VCaP (cell line): ENCODE measurements at regions not wholly inside any gene's neighbourhood (a gene's known extent, or its start where the extent isn't known, plus 50 kb on each side); places are given as distances from the start of the nearest gene placed in this dataset.

ENCODE experiments used
- H3K27ac ChIP-seq: fragments of 450-650 bp; 2 replicates; pipeline ENCODE4 v1.5.1; 2017
- TF ChIP-seq, protein P1 (sequence below): fragments of 450-650 bp; conservative IDR thresholded peaks from 2 replicates; pipeline ENCODE4 v1.5.1; 2017; ENCODE audit warnings: mild to moderate bottlenecking, moderate library complexity

DNA sequence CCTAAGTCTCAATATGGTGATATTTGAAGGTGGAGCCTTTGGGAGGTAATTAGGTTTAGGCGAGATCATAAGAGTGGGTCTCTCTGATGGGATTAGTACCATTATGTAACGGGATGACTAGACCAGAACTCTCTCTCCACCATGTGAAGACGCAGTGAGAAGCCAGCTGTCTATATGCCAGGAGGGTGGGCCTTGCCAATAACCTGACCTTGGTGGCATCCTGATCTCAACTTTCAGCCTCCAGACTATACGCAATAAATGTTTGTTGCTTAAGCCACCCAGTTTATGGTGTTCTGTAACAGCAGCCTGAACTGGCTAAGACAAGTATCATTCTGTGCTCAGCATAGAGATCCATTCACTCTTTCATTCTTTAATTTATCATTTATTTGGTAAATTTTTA is 167.2 kb upstream of the CDH11 start:
- TF ChIP-seq, protein P1, sequence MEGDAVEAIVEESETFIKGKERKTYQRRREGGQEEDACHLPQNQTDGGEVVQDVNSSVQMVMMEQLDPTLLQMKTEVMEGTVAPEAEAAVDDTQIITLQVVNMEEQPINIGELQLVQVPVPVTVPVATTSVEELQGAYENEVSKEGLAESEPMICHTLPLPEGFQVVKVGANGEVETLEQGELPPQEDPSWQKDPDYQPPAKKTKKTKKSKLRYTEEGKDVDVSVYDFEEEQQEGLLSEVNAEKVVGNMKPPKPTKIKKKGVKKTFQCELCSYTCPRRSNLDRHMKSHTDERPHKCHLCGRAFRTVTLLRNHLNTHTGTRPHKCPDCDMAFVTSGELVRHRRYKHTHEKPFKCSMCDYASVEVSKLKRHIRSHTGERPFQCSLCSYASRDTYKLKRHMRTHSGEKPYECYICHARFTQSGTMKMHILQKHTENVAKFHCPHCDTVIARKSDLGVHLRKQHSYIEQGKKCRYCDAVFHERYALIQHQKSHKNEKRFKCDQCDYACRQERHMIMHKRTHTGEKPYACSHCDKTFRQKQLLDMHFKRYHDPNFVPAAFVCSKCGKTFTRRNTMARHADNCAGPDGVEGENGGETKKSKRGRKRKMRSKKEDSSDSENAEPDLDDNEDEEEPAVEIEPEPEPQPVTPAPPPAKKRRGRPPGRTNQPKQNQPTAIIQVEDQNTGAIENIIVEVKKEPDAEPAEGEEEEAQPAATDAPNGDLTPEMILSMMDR: no peak
- no peak overlapping the region for H3K27ac ChIP-seq

DNA sequence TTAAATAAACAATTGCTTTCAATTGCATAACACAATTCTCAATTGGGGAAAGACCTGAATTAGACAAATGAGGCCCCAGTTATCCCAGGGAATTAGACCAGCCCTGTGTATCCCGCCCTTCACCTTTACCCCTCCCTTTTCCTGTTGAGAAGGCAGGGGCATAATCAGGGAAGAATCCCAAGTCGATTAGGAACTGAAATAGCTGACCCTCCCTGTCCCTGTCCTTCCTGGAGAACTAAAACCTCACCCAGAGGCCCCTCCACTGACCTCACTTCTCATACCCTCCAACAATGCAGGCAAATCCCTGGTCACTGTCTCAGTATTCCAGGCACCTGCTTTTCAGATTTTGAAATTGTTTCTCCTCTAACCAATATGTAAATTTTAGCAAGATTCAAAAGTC is 165.4 kb upstream of the CDH11 start:
- H3K27ac ChIP-seq: no peak overlapping the region
- TF ChIP-seq, protein P1: no peak

DNA sequence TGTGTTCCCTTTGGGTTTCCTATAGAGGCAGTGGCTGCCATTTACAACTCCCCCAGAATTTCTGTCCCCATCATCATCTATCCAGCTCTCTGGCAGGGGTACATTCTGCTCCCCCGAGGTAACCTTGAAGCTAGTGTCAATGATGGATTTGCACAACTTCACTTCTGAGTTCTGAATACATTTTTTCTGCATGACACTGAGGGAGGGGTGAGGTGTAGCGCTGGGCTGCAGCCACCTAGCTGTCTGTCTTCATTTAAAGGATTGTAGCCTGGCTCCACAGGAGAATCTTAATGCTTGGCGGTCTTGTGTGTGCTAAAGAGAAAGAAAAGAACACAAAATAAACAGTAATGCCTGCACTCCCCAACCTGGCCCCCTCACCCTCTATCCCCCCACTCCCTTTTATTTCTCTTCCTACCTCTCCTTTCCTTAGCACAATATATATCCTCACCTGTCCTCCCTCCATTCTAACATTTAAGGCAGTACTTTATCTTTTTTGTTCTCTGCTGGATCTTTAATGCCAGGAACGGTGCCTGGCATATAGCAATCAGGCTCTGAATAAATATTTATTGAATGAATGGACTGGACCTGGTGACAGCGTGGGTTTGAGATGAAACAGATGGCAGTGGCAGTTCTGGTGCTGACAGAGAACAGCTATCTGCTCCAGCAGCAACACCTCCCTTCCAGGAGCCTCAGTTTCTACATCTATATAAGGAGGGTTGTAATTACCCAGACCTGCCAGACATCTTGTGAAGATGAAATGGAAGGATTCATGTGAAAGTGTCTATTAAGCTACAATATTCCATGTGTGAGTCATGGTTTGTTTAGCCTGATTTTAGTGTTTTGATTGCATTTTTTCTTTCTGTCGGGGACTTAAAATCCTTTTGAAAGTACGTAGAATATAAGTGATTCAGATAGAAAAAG is 163.5 kb upstream of the CDH11 start:
- H3K27ac ChIP-seq: no peak overlapping the region
- TF ChIP-seq, protein P1: no peak

DNA sequence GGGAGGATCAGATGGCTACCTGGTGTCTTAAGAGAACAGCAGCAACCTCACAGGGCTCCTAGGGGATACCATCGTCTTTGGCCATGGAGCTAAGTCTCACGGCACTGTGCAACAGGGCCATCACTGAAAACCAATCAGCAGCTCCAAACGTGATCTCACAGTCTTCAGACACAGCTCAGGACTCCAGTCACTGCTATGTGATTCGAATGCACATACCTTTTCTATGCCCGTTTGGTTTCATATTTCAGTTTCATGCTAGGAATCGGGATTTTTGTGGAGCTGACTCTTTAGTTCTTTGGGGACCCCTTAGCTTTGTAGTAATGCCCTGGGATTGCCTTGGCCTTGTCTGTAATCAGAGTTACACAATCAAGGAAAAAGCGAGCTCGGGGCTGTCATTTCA is 162.8 kb upstream of the CDH11 start:
- no peak overlapping the region for H3K27ac ChIP-seq
- TF ChIP-seq, protein P1: no peak

DNA sequence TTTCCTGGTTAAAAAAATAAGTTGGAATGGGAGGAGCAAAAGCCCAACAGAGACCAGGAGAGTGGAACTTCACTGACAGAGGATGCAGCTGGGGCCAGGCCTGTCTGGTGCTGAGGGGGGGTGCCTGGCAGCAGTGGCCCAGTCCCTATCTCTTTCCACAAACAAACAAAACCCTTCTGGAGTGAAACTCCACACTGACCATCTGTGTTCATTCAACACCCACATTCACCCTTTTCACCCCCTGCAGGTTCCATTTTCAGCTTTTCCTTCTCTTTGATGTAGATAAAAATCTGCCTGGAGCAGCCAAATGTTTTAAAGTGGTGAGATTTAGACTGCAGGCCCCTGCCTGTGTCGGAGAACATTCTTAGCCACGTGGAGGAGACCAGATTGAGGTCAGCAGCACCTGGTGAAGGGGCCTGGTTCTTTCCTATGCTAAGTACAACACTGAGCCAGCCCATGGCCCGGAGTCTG is 161.4 kb upstream of the CDH11 start:
- no peak overlapping the region for H3K27ac ChIP-seq
- TF ChIP-seq, protein P1: no peak

DNA sequence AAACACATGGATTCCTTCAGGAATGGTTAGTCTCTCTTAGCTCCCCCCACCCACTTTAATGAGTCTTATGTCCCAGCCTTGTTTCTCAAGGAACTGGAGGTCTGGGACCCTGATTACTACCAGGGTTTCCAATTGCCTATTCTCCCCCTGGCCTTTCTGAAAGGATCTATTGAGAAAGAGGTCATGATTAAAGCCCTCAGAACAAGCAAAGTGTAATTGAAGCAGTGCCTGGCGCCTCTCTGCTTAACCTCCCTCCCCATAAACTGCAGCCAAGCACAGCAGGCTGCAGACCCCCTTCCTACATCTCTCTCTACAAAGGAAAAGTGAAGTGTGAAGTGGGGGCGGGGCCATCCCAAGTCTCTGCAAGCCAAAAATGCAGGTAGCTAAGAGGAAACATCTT is 159.7 kb upstream of the CDH11 start:
- no peak overlapping the region for H3K27ac ChIP-seq
- TF ChIP-seq, protein P1: no peak

DNA sequence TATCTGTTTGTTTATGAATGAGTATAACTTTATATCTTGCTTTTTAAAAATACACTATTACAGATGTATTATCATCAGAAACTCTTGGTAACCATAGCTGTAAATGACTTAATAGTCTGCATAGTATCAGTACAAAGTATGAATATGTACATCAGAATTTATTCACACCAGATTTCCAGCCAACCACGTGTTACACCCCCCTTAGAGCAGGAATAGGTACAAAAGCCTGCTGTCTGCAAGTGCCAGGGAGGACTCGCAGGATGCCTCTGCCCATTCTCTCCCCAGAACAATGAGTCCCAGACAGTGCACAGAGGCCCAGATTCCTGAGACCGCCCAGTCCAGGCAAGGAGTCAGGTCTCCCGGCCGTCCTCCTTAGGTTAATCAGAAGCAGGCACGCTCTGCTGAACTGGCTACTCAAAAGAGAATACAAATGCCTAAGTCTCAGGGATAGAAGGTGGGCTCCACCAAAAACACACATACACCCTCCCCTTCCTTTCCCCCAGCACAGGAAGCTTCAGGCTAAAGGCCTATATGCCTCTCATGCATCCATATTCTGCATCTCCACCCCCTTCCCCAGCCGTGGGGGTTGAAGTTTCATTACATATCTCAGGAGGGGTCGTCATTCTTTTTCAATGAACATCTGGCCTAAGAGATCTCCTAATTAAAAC is 159.1 kb upstream of the CDH11 start:
- H3K27ac ChIP-seq: no peak overlapping the region
- TF ChIP-seq, protein P1: no peak
